PFSK-1 (cell line): ENCODE measurements at regions not wholly inside any gene's neighbourhood (a gene's known extent, or its start where the extent isn't known, plus 50 kb on each side); places are given as distances from the start of the nearest gene placed in this dataset.

Source experiments
- POLR2AphosphoS5 ChIP-seq: IDR thresholded peaks from 2 replicates; pipeline ENCODE4 v1.6.1; 2012; ENCODE audit warnings: low read depth, mild to moderate bottlenecking, control low read depth, low read length, moderate library complexity
- SIN3A ChIP-seq: IDR thresholded peaks from 2 replicates; pipeline ENCODE4 v1.6.1; 2012; ENCODE audit warnings: mild to moderate bottlenecking, low read length, moderate library complexity, borderline replicate concordance; ENCODE audit not compliant: insufficient read depth
- TAF1 ChIP-seq: IDR thresholded peaks from 2 replicates; pipeline ENCODE4 v1.6.1; 2012; ENCODE audit warnings: low read length, control low read depth, borderline replicate concordance; ENCODE audit not compliant: insufficient read depth
- TF ChIP-seq, protein P1 (sequence below), 2 experiments: IDR thresholded peaks; 2 replicates each; pipeline versions ENCODE4 v1.6.1 to v1.8.0; 2011 to 2012; ENCODE audit warnings: low read depth in 2 of 2, low read length in 2 of 2, control low read depth in 1 of 2, inconsistent platforms in 1 of 2, mild to moderate bottlenecking in 1 of 2, moderate library complexity in 1 of 2; ENCODE audit not compliant: insufficient read depth in 1 of 2

DNA sequence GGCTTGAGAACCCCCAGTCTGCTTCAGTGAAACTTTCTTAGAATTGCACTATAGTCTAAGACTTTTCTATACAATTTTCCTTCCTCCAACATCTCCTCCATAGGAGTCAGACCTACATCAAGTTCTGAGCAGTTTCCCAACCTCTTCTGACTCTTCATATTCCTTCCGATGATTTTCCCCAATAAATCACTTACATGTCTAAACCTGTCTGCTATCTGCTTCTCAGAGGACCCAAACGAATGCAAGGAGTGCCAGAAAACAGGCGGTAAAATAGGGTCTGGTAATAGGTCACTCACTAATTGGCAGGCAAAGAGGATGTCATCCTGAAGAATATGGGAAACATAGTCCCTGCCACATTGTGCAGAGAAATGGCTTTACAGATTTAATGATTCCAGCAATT is 153.9 kb downstream of the PCDH18 start:
- no peak for TF ChIP-seq TAF1
- TF ChIP-seq POLR2AphosphoS5, result no peak
- no peak for TF ChIP-seq SIN3A
- TF ChIP-seq, protein P1, sequence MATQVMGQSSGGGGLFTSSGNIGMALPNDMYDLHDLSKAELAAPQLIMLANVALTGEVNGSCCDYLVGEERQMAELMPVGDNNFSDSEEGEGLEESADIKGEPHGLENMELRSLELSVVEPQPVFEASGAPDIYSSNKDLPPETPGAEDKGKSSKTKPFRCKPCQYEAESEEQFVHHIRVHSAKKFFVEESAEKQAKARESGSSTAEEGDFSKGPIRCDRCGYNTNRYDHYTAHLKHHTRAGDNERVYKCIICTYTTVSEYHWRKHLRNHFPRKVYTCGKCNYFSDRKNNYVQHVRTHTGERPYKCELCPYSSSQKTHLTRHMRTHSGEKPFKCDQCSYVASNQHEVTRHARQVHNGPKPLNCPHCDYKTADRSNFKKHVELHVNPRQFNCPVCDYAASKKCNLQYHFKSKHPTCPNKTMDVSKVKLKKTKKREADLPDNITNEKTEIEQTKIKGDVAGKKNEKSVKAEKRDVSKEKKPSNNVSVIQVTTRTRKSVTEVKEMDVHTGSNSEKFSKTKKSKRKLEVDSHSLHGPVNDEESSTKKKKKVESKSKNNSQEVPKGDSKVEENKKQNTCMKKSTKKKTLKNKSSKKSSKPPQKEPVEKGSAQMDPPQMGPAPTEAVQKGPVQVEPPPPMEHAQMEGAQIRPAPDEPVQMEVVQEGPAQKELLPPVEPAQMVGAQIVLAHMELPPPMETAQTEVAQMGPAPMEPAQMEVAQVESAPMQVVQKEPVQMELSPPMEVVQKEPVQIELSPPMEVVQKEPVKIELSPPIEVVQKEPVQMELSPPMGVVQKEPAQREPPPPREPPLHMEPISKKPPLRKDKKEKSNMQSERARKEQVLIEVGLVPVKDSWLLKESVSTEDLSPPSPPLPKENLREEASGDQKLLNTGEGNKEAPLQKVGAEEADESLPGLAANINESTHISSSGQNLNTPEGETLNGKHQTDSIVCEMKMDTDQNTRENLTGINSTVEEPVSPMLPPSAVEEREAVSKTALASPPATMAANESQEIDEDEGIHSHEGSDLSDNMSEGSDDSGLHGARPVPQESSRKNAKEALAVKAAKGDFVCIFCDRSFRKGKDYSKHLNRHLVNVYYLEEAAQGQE (IDR thresholded peaks at IDR 0.05; ENCODE audit: insufficient read depth in 1 of 2, low read depth in 2 of 2, low read length in 2 of 2), result no peak
